22Rv1 (cell line): ENCODE measurements at regions not wholly inside any gene's neighbourhood (a gene's known extent, or its start where the extent isn't known, plus 50 kb on each side); places are given as distances from the start of the nearest gene placed in this dataset.

Experiments
- H3K27ac ChIP-seq: fragments of 450-650 bp; 2 replicates; pipeline ENCODE4 v1.5.1; 2017
- ZFX ChIP-seq: fragments of 450-650 bp; IDR thresholded peaks from 2 replicates; pipeline ENCODE4 v1.6.1; 2017; ENCODE audit warnings: antibody characterized with exemption, borderline replicate concordance
- TF ChIP-seq, protein P1 (sequence below): fragments of 450-650 bp; IDR thresholded peaks from 2 replicates; pipeline ENCODE4 v1.5.1; 2017; ENCODE audit warnings: mild to moderate bottlenecking

DNA sequence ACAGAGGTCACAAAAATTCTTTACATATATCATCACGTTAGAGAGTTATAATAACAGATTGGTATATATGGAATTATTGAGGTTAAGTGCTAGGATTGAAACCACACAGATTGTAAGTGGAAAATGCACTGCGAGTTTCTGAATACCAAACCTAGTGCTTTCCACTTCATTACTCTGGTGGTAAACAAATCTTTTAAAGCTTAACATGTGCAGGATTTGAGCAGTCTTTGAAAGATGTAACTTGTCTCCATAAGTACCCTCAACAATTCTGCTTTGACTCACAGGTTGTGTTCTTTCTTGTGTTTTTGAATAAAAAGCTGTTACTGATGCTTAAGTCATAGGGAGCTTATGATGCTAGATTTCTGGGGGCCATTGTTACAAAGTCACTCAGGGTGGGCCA lies 314.7 kb upstream of the DACH1 start:
- no peak for TF ChIP-seq ZFX
- TF ChIP-seq, protein P1, sequence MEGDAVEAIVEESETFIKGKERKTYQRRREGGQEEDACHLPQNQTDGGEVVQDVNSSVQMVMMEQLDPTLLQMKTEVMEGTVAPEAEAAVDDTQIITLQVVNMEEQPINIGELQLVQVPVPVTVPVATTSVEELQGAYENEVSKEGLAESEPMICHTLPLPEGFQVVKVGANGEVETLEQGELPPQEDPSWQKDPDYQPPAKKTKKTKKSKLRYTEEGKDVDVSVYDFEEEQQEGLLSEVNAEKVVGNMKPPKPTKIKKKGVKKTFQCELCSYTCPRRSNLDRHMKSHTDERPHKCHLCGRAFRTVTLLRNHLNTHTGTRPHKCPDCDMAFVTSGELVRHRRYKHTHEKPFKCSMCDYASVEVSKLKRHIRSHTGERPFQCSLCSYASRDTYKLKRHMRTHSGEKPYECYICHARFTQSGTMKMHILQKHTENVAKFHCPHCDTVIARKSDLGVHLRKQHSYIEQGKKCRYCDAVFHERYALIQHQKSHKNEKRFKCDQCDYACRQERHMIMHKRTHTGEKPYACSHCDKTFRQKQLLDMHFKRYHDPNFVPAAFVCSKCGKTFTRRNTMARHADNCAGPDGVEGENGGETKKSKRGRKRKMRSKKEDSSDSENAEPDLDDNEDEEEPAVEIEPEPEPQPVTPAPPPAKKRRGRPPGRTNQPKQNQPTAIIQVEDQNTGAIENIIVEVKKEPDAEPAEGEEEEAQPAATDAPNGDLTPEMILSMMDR, result no peak
- no peak overlapping the region for H3K27ac ChIP-seq

DNA sequence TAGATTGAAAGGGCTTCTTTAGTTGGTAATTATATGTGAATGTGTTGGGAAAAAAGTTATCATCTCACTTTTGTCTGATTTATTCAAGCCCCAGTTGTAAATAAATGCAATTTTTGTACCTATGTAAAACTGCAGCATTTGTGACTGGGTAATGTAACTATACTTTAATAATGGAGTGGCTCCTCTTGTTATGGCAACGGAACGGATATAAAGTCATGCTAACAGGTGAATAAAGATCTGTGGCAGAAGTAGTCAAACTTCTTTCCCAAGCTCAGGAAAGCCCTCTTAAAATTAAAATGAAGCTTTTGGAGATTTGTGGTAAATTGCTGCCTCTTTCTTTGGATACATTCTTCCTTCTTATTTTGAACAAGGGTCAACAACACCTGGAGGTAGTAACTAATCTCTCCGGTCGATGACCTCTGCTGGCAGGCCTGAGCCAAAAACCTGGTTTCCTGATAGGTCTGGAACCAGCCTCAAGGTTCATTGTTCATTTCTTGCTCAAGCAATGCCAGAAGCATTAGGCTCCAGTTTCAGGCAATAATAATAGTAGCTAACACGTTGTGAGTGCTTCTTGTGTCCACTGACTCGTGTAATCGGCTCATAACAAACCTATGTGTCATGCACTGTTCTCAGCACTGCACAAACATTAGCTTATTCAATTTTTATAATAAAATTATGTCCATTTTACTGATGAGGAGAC lies 313.4 kb upstream of the DACH1 start:
- TF ChIP-seq, protein P1, result no peak
- TF ChIP-seq ZFX, result no peak
- H3K27ac ChIP-seq, result no peak overlapping the region

DNA sequence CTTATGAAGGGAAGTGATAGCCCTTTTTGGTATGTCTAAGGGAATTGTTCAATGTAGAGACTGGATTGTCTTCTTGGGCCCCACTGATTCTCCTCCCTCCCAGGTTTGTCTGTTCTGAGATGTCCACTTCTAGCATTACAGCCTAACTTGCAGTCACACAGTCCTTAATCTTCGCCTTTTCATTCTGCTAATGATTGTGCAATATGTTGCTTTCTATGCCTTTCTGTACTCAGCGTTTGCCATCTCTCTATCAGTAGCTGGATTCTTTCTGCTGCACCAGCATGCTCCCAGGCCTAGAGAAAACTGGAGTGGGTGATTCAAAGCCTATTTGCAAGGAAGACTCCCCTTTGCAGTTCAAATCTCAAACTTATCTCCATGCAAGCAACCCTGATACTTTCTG lies 307.5 kb upstream of the DACH1 start:
- TF ChIP-seq, protein P1, result no peak
- TF ChIP-seq ZFX, result no peak
- no peak overlapping the region for H3K27ac ChIP-seq

DNA sequence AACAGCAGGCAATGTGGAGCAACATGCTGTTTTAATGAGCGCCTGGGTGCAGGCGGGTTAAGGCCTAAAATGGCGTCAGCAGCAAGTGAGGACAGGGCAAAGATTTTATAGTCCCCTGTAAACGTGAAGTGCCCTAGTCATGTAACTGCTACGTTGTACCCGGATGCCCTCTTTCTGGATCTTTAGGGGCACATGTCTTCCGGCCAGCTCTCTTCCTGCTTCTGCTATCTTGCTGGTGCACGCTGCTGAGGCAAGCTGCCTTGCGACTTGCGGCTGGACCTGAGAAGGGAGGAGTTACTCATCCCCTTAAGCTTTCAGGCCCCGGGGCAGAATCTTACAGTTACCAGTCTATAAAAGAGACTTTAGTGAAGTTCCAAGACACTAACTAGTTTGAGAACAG lies 303.6 kb upstream of the DACH1 start:
- H3K27ac ChIP-seq, result no peak overlapping the region
- TF ChIP-seq, protein P1, result no peak
- no peak for TF ChIP-seq ZFX

DNA sequence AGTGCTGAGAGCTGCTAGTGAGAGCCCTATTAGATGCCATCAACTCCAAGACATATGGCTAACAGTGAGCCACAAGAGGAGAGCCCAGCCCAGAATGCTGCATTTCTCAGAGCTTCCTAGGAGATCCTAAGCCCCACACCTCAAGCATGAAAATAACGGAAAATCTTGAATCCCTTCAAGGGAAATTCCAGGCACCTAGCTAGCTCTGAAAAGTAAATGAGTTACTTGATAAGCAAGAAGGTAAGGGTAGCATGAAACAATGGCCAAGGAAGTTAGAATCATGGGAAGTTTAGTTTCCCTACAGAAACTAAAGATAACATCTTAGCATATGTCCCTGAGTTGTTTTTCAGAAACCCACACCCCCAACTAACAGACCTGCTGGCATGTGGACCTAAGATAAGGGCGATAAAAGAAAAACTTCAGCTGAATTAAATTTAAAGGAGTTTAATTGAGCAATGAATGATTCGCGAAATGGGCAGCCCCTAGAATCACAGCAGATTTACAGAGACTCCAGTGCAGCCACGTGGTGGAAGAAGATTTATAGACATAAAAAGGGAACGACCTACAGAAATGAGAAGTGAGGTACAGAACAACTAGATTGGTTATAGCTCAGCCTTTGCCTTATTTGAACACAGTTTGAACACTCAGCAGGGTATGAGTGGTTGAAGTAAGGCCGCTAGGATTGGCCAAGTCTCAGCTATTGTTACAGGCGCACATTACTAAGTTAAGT lies 301.3 kb upstream of the DACH1 start:
- TF ChIP-seq, protein P1, result no peak
- TF ChIP-seq ZFX, result no peak
- no peak overlapping the region for H3K27ac ChIP-seq

DNA sequence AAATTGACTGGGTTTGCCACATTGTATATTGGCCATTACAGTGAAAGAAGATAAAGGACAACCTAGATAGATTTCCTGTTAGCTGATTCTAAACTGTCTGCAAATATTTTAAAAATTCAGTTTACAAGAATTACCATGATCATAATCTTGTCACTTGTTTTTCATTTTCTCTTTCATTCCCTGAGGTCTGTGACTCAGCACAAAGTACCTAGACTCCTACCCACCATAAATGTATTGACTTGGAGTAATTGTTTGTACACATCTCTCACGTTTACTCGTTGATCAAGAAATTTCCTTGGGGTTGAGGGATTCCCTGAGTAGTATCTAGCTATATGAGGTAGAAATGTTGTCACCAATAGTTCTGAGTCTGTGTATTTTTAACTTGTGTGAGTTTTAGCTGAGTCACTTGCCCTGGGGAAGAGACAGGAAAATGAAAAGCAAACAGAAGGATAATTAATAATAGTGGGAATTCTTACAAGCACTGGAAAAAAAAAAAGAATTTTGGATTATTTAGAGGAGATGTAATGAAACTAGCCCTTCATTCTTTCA lies 299.2 kb upstream of the DACH1 start:
- no peak overlapping the region for H3K27ac ChIP-seq
- TF ChIP-seq ZFX, result no peak
- TF ChIP-seq, protein P1, result no peak

DNA sequence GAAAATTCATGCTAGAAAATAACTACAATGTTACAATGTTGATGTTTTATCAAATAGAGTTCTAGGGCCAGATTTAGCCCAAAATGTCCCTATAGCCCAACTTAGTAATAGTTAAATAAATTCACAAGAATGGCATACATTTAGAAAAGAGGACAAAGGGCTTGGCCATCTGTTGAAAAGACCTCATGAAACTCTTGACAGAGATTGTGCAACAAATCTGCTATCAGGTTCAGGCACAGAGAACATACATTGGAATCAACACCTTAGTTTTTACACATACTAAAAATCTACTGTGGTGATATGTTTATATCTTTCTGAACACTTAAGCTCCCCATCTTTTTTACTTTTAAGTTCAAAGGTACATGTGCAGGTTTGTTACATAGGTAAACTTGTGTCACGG lies 298.3 kb upstream of the DACH1 start:
- TF ChIP-seq, protein P1, result no peak
- no peak for TF ChIP-seq ZFX
- H3K27ac ChIP-seq, result no peak overlapping the region
